Bronchial epithelial cell (primary cell): ENCODE measurements at regions not wholly inside any gene's neighbourhood (a gene's known extent, or its start where the extent isn't known, plus 50 kb on each side); places are given as distances from the start of the nearest gene placed in this dataset.

Experiments
- DNase-seq: peaks from one replicate; pipeline ENCODE4 v3.0.0-alpha.2; 2010; ENCODE audit warnings: low read depth
- FAIRE-seq: peaks from 2 replicates; lab custom pipeline; 2011; peaks lifted over from hg19 to GRCh38; lab: Jason Lieb, UNC
- H3K27me3 ChIP-seq: 2 replicates; pipeline ENCODE4 v1.5.1; 2011; ENCODE audit warnings: low read length; ENCODE audit not compliant: control insufficient read depth, insufficient read depth
- H3K36me3 ChIP-seq: 2 replicates; pipeline ENCODE4 v1.5.1; 2011; ENCODE audit warnings: low read length; ENCODE audit not compliant: control insufficient read depth, insufficient read depth
- H3K4me3 ChIP-seq: 2 replicates; pipeline ENCODE4 v1.5.1; 2011; ENCODE audit warnings: mild to moderate bottlenecking, low read depth, low read length, control low read depth
- TF ChIP-seq, protein P1 (sequence below): IDR thresholded peaks from 2 replicates; pipeline ENCODE4 v1.5.1; 2011; ENCODE audit warnings: mild to moderate bottlenecking, moderate library complexity, low read length, control low read depth, inconsistent platforms; ENCODE audit not compliant: insufficient read depth, severe bottlenecking

GRCh38 chr3:3340526-3340925 is 161.0 kb upstream of the CRBN start:
- H3K36me3 ChIP-seq = no peaks in the 10 kb centered on the region
- FAIRE-seq = no peak
- TF ChIP-seq, protein P1, sequence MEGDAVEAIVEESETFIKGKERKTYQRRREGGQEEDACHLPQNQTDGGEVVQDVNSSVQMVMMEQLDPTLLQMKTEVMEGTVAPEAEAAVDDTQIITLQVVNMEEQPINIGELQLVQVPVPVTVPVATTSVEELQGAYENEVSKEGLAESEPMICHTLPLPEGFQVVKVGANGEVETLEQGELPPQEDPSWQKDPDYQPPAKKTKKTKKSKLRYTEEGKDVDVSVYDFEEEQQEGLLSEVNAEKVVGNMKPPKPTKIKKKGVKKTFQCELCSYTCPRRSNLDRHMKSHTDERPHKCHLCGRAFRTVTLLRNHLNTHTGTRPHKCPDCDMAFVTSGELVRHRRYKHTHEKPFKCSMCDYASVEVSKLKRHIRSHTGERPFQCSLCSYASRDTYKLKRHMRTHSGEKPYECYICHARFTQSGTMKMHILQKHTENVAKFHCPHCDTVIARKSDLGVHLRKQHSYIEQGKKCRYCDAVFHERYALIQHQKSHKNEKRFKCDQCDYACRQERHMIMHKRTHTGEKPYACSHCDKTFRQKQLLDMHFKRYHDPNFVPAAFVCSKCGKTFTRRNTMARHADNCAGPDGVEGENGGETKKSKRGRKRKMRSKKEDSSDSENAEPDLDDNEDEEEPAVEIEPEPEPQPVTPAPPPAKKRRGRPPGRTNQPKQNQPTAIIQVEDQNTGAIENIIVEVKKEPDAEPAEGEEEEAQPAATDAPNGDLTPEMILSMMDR = no peak

GRCh38 chr3:3335903-3336302 is 156.4 kb upstream of the CRBN start:
- H3K4me3 ChIP-seq = no peak overlapping the region
- FAIRE-seq = no peak
- H3K36me3 ChIP-seq = no peaks in the 10 kb centered on the region
- no peak for DNase-seq
- H3K27me3 ChIP-seq = no peaks in the 10 kb centered on the region
- TF ChIP-seq, protein P1 = no peak

More at GRCh38 chr3:3340526-3340925, 161.0 kb upstream of the CRBN start:
- no peak overlapping the region for H3K4me3 ChIP-seq
- no peak for DNase-seq
- H3K27me3 ChIP-seq = no peaks in the 10 kb centered on the region

DNA sequence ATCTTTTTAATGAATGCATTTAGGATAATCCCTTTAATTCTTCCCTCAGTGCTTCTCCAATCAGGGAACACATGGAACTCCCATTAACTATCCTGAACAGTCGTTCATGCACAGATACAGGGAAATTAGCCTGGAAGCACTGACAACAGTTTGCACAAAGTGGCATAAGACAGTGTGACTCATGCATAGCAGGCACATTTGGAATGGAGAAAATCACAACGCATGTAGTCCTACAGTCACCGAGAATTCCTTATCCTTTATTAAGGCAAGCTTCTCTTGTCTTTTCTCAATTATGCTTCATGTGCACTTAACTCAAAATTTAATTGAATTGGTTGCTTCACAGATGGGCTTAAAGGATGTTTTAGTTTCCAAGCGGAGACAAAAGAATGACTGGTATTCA is 155.0 kb upstream of the CRBN start:
- no peak for FAIRE-seq
- TF ChIP-seq, protein P1 = no peak
- DNase-seq = no peak
- Histone ChIP-seq H3K27me3 (no peaks in the 10 kb centered on the region), H3K4me3 (no peak overlapping the region), H3K36me3 (no peaks in the 10 kb centered on the region)

DNA sequence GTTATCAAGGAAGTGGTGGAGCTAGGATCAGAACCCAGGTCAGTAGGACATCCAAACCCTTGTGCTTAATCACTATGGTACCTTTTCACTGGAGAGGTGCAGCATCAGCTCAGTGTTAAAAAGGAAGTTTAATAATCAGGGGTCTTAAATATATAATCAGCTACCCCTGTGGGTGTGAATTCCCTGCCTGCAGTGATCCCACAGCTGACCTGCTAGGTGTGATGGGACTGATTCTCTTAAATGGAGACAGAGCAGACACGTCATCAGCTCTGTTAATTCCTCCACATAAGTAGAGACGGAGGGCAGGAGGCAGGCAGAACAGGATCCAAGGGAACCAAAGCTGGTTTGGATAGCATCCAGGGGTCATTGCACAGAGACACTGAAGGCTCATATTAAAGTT is 154.1 kb upstream of the CRBN start:
- TF ChIP-seq, protein P1 = no peak
- DNase-seq = no peak
- FAIRE-seq = no peak
- H3K27me3 ChIP-seq = no peaks in the 10 kb centered on the region
- H3K4me3 ChIP-seq = no peak overlapping the region
- H3K36me3 ChIP-seq = no peaks in the 10 kb centered on the region

DNA sequence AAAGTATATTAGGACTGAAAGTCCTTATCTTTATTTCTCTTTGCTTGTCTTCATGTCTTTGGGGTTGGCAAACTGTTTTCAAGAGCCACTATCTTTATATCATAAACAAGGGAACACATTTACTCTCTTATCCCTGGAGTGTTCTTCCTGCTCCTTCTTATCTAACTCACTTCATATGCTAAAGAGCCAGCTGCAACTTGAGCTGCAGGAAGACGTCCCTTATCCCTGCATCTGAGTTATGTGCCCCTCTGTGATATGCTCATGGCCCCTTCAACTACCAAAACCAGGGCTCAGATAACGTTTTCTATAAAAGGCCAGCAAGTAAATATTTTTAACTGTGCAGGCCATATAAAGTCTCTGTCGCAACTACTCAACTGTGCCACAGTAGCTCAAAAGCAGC is 137.0 kb upstream of the CRBN start:
- H3K27me3 ChIP-seq = no peaks in the 10 kb centered on the region
- no peaks in the 10 kb centered on the region for H3K36me3 ChIP-seq
- no peak for FAIRE-seq
- DNase-seq = no peak
- TF ChIP-seq, protein P1 = no peak
- no peak overlapping the region for H3K4me3 ChIP-seq

GRCh38 chr3:3315846-3316245 is 136.4 kb upstream of the CRBN start:
- TF ChIP-seq, protein P1 = no peak
- FAIRE-seq (no peak), DNase-seq (no peak)
- Histone ChIP-seq H3K4me3 (no peak overlapping the region), H3K36me3 (no peaks in the 10 kb centered on the region), H3K27me3 (no peaks in the 10 kb centered on the region)
